Activated naive CD8-positive, alpha-beta T cell treated with anti-CD3 and anti-CD28 coated beads, Interleukin-2, amount 50 U/mL, for 24 hours (primary cell): ENCODE measurements at regions not wholly inside any gene's neighbourhood (a gene's known extent, or its start where the extent isn't known, plus 50 kb on each side); places are given as distances from the start of the nearest gene placed in this dataset.

Experiments
- ATAC-seq: fragments of 150-1000 bp; cut with Tn5 transposase; one replicate; pipeline ENCODE4 v1.10.0; 2021
- DNase-seq: peaks from one replicate; pipeline ENCODE4 v3.0.0; 2021
- H3K27ac Mint-ChIP-seq: one replicate; pipeline ENCODE4 v1.8.0; 2021; ENCODE audit warnings: mild to moderate bottlenecking, mixed read lengths
- H3K27me3 Mint-ChIP-seq: one replicate; pipeline ENCODE4 v1.8.0; 2021; ENCODE audit warnings: mixed read lengths
- H3K36me3 Mint-ChIP-seq: one replicate; pipeline ENCODE4 v1.8.0; 2021; ENCODE audit warnings: low read depth, mixed read lengths
- H3K4me1 Mint-ChIP-seq: one replicate; pipeline ENCODE4 v1.8.0; 2021; ENCODE audit warnings: mixed read lengths
- H3K4me3 Mint-ChIP-seq: one replicate; pipeline ENCODE4 v1.8.0; 2021; ENCODE audit warnings: mild to moderate bottlenecking, moderate library complexity, mixed read lengths
- H3K9me3 Mint-ChIP-seq: one replicate; pipeline ENCODE4 v1.8.0; 2021; ENCODE audit warnings: mixed read lengths

- no peak for DNase-seq
- Mint-ChIP-seq H3K27me3 (no peaks in the 10 kb centered on the region), H3K27ac (no peak overlapping the region), H3K36me3 (no peaks in the 10 kb centered on the region), H3K9me3 (peaks cover 10% of the 10 kb centered on the region), H3K4me3 (no peak overlapping the region), H3K4me1 (no peaks in the 10 kb centered on the region)
- no peak for ATAC-seq
Measured at GRCh38 chr6:84492241-84493165, 265.1 kb upstream of the CEP162 start.

GRCh38 chr6:84489598-84489997 is 262.2 kb upstream of the CEP162 start:
- Mint-ChIP-seq H3K27me3 (no peaks in the 10 kb centered on the region), H3K9me3 (peaks cover 14% of the 10 kb centered on the region), H3K4me1 (no peaks in the 10 kb centered on the region), H3K27ac (no peak overlapping the region), H3K36me3 (no peaks in the 10 kb centered on the region), H3K4me3 (no peak overlapping the region)
- ATAC-seq (no peak), DNase-seq (no peak)

DNA sequence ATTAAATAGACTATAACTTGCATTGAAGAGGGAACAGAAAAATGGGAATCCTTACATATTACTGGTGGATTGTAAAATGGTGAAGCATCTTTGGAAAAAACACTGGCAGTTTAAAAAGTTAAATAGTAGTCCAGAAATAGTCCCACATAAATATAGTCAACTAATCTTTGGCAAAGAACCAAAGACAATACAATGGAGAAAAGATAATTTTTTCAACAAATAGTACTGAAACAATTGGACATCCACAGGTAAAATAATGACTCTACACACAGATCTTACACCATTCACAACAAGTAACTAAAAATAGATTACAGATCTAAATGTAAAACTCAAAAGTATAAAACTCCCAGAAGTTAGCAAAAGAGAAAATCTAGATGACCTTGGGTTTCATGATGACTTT is 259.1 kb upstream of the CEP162 start:
- ATAC-seq = no peak
- H3K36me3 Mint-ChIP-seq = no peaks in the 10 kb centered on the region

DNA sequence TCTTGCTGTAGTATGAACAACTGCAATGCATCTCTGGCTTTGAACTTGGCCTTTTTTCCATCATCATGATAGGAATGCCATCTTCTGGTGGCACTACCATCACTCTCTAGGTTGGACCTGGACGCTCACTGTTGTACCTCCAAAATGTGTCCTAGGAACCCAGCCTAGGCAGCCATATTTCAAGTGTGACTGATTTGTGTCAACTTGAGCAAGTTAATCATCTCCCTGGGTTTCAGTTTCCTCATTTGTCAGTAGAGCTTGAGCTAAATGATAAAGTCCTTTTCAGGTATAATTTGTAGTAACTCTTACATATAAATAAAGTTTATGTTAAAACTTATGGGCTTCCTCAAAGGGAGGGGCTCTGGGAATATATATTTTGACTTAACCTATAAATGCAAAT is 241.7 kb upstream of the CEP162 start:
- DNase-seq (no peak), ATAC-seq (no peak)
- Mint-ChIP-seq H3K36me3 (no peaks in the 10 kb centered on the region), H3K27ac (no peak overlapping the region), H3K4me3 (no peak overlapping the region), H3K4me1 (no peaks in the 10 kb centered on the region), H3K9me3 (no peaks in the 10 kb centered on the region), H3K27me3 (no peaks in the 10 kb centered on the region)

More for the DNA sequence above, 259.1 kb upstream of the CEP162 start:
- Mint-ChIP-seq H3K27ac (no peak overlapping the region), H3K9me3 (peaks cover 22% of the 10 kb centered on the region), H3K4me1 (no peaks in the 10 kb centered on the region), H3K27me3 (no peaks in the 10 kb centered on the region), H3K4me3 (no peak overlapping the region)
- DNase-seq = no peak

DNA sequence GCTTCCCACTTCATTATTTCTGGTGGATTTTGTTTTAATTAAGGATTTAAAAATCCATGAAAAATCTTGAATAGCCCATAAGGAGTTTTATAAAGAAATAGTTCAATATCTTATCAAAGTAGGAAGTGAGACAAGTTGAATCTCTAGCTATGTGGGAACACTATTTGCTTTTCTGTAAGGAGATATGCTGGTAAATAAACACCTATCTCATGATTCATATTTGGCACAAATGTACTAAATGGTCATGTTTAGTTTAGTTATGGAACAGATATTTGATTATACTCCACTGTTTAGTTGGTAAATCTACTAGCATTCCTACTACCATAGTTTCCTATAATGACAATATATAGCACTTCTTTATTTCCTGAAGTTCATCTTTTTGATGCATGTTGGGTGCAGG is 239.9 kb upstream of the CEP162 start:
- DNase-seq (no peak), ATAC-seq (no peak)
- H3K27me3 Mint-ChIP-seq = no peaks in the 10 kb centered on the region
- no peaks in the 10 kb centered on the region for H3K4me1 Mint-ChIP-seq
- no peaks in the 10 kb centered on the region for H3K9me3 Mint-ChIP-seq
- no peak overlapping the region for H3K27ac Mint-ChIP-seq
- no peaks in the 10 kb centered on the region for H3K36me3 Mint-ChIP-seq
- no peak overlapping the region for H3K4me3 Mint-ChIP-seq

- no peaks in the 10 kb centered on the region for H3K4me1 Mint-ChIP-seq
- DNase-seq (no peak), ATAC-seq (no peak)
- no peaks in the 10 kb centered on the region for H3K27me3 Mint-ChIP-seq
- H3K27ac Mint-ChIP-seq = no peak overlapping the region
- no peaks in the 10 kb centered on the region for H3K9me3 Mint-ChIP-seq
- no peak overlapping the region for H3K4me3 Mint-ChIP-seq
- no peaks in the 10 kb centered on the region for H3K36me3 Mint-ChIP-seq
Measured at GRCh38 chr6:84466511-84466910, 239.1 kb upstream of the CEP162 start.

GRCh38 chr6:84464471-84464870 is 237.0 kb upstream of the CEP162 start:
- Mint-ChIP-seq H3K27me3 (no peaks in the 10 kb centered on the region), H3K36me3 (no peaks in the 10 kb centered on the region), H3K27ac (no peak overlapping the region), H3K4me1 (no peaks in the 10 kb centered on the region), H3K9me3 (no peaks in the 10 kb centered on the region), H3K4me3 (no peak overlapping the region)
- no peak for DNase-seq
- no peak for ATAC-seq

GRCh38 chr6:84462698-84463097 is 235.3 kb upstream of the CEP162 start:
- Mint-ChIP-seq H3K27ac (no peak overlapping the region), H3K9me3 (no peaks in the 10 kb centered on the region), H3K27me3 (no peaks in the 10 kb centered on the region), H3K4me1 (no peaks in the 10 kb centered on the region), H3K36me3 (no peaks in the 10 kb centered on the region), H3K4me3 (no peak overlapping the region)
- ATAC-seq (no peak), DNase-seq (no peak)

DNA sequence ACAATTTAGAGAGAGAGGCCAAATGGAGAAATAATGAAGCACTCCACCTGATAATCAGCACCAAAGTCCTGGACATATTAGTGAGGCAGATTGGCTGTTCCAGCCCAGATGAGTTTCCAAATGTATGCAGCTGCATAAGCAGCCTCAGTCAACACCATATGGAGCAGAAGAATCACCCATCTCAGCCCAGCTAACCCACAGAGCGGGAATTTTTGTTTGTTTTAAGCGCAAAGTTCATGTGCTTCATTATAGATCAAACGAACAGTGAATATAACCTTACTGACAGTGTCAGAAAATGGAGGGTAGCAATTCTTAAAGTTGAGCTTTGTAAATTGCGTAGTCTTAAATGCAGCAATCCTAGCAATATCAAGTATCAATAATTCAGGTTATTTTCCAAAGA is 234.0 kb upstream of the CEP162 start:
- no peak for DNase-seq

DNA sequence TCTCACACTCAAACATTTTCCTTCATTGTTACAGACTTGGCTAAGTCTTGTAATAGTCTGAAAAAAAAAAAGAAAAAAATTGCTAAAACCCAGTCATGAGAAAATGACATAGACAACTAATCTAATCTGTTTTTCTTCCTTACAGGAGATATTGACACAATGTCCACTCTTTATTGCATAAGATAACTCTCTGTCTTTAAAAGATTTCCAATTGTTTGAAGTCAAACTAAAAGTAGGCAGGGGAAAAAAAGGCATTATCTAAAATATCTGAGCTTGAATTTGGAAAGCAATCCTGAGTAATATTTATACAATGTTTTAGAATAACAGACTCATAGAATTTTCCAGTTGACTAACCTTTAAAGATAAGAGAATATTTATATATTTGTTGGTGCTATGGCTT is 233.0 kb upstream of the CEP162 start:
- H3K4me1 Mint-ChIP-seq = no peaks in the 10 kb centered on the region
- ATAC-seq = no peak
- no peaks in the 10 kb centered on the region for H3K27me3 Mint-ChIP-seq
- no peaks in the 10 kb centered on the region for H3K36me3 Mint-ChIP-seq
- DNase-seq = no peak
- H3K4me3 Mint-ChIP-seq = no peak overlapping the region
- H3K27ac Mint-ChIP-seq = no peak overlapping the region
- H3K9me3 Mint-ChIP-seq = peaks cover 3% of the 10 kb centered on the region

More for the DNA sequence above, 234.0 kb upstream of the CEP162 start:
- no peak overlapping the region for H3K27ac Mint-ChIP-seq
- H3K4me3 Mint-ChIP-seq = no peak overlapping the region
- no peaks in the 10 kb centered on the region for H3K4me1 Mint-ChIP-seq
- H3K36me3 Mint-ChIP-seq = no peaks in the 10 kb centered on the region
- no peak for ATAC-seq
- no peaks in the 10 kb centered on the region for H3K27me3 Mint-ChIP-seq
- H3K9me3 Mint-ChIP-seq = no peaks in the 10 kb centered on the region

DNA sequence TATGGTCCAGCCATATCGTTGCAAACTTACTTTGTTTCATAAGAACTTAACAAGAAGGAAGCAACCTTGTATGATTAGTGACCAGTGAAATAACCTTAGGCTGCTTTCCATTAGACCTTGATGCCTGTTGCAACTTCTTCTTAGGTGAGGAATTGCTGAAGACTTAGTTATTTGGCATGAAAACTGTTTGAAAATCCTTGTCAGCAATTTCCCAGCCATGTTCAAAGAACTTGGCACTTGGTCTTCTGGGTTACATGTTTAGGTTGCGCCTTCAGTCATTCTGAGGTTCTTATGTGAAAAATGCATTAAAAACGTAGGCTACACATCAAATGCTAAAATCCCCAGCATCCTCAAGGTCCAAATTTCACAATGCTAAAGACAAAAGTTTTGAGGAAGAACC is 232.0 kb upstream of the CEP162 start:
- no peak for DNase-seq
- Mint-ChIP-seq H3K9me3 (peaks cover 3% of the 10 kb centered on the region), H3K4me1 (no peaks in the 10 kb centered on the region), H3K36me3 (no peaks in the 10 kb centered on the region), H3K27ac (no peak overlapping the region), H3K27me3 (no peaks in the 10 kb centered on the region), H3K4me3 (no peak overlapping the region)
- ATAC-seq = no peak

DNA sequence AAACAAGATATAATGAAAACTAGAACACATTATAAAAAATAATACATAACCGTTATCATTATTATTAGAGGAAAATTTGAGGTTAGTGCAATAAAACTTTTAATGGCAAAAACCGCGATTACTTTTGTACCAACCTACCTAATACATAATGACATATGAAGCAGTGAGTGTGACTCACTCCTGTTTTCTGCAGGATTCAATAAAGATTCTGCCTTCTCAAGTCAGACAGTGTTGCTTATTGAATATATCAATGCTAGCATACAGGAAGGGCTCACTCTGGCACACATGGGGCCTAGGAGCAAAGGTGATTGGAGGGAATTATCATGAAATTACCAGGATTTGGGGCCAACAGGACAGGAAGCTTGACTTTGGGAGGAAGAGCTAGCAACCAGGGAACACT is 230.8 kb upstream of the CEP162 start:
- ATAC-seq (no peak), DNase-seq (no peak)
- Mint-ChIP-seq H3K27ac (no peak overlapping the region), H3K9me3 (peaks cover 3% of the 10 kb centered on the region), H3K4me1 (no peaks in the 10 kb centered on the region), H3K4me3 (no peak overlapping the region), H3K27me3 (no peaks in the 10 kb centered on the region), H3K36me3 (no peaks in the 10 kb centered on the region)

DNA sequence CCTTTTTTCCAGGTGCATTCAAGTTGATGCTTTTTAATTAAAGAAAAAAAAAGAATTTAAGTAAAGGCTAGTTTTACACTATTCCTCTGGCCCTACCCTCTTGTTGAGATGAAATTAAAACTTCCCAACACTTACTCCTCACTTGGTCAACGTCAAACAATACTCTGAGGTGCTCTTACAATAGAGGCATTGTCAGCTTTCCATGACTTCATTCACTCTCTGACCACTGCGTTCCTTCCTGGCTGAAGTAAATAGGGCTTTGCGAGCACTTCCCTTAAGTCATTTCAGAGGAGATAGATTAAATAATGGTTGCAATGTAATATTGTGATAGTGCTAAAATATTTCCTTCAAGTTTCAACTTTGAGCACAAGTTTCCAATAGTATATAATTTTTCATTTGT is 229.8 kb upstream of the CEP162 start:
- Mint-ChIP-seq H3K9me3 (peaks cover 3% of the 10 kb centered on the region), H3K27ac (no peak overlapping the region), H3K27me3 (no peaks in the 10 kb centered on the region), H3K36me3 (no peaks in the 10 kb centered on the region), H3K4me1 (no peaks in the 10 kb centered on the region), H3K4me3 (no peak overlapping the region)
- ATAC-seq = no peak
- no peak for DNase-seq

GRCh38 chr6:84456803-84457202 is 229.4 kb upstream of the CEP162 start:
- no peaks in the 10 kb centered on the region for H3K4me1 Mint-ChIP-seq
- H3K27ac Mint-ChIP-seq = no peak overlapping the region
- no peaks in the 10 kb centered on the region for H3K27me3 Mint-ChIP-seq
- ATAC-seq = no peak
- peaks cover 3% of the 10 kb centered on the region for H3K9me3 Mint-ChIP-seq
- no peak for DNase-seq
- H3K4me3 Mint-ChIP-seq = no peak overlapping the region
- H3K36me3 Mint-ChIP-seq = no peaks in the 10 kb centered on the region

DNA sequence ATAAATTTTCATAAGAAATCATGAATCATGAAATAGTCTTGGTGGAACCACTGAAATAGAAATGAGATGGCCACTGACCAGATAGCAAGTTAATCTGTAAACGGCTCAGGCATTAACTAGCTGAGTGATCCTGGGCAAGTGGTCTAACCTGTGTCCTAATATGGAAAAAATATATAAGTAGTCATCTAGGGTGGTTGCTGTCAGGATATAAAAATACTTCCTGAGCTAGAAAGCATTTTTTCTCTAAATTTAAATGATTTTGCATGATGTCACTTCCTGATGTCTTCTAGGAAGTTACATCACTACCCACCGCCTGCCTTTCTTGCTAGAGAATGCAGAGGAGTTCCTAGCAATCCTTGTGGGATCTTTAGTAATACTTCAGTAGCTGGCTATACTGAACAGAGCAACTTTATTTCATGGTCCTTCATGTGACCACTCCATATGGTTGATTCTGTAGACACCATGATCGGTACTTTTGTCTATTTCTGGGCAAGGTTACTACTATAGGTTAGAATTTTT is 228.1 kb upstream of the CEP162 start:
- no peak overlapping the region for H3K4me3 Mint-ChIP-seq
- H3K4me1 Mint-ChIP-seq = no peaks in the 10 kb centered on the region
- DNase-seq (no peak), ATAC-seq (no peak)
- no peaks in the 10 kb centered on the region for H3K27me3 Mint-ChIP-seq
- H3K36me3 Mint-ChIP-seq = no peaks in the 10 kb centered on the region
- no peak overlapping the region for H3K27ac Mint-ChIP-seq
- H3K9me3 Mint-ChIP-seq = peaks cover 3% of the 10 kb centered on the region
